Midbrain (tissue), 1 donor: ENCODE measurements at regions not wholly inside any gene's neighbourhood (a gene's known extent, or its start where the extent isn't known, plus 50 kb on each side); places are given as distances from the start of the nearest gene placed in this dataset.
"Not testable (repeated sequence)": the region's sequence is repeated elsewhere in the genome, so short reads cannot be mapped to it uniquely, and the experiment has no call there.

Source experiments
- DNase-seq: peaks from one replicate; lab custom pipeline; 2025; lab: John Stamatoyannopoulos, UW

GRCh38 chr2:236826606-236827156, 257.1 kb downstream of the ACKR3 start:
- DNase-seq = no peak

GRCh38 chr2:236827997-236828396, 257.7 kb upstream of the COPS8 start:
- DNase-seq = no peak

- DNase-seq = no peak
Observed at GRCh38 chr2:236828820-236829219, 256.9 kb upstream of the COPS8 start.

GRCh38 chr2:236830926-236831325, 254.8 kb upstream of the COPS8 start:
- no peak for DNase-seq

GRCh38 chr2:236831698-236832097, 254.0 kb upstream of the COPS8 start:
- no peak for DNase-seq

- DNase-seq = no peak
Observed at GRCh38 chr2:236833501-236834073, 252.1 kb upstream of the COPS8 start.

GRCh38 chr2:236834284-236834683, 251.4 kb upstream of the COPS8 start:
- no peak for DNase-seq

- no peak for DNase-seq
Observed at GRCh38 chr2:236835307-236836024, 250.2 kb upstream of the COPS8 start.

- DNase-seq = not testable (repeated sequence)
Observed at GRCh38 chr2:236836028-236836427, 249.7 kb upstream of the COPS8 start.

GRCh38 chr2:236840215-236840614, 245.5 kb upstream of the COPS8 start:
- DNase-seq = no peak

- no peak for DNase-seq
Observed at GRCh38 chr2:236840857-236841256, 244.8 kb upstream of the COPS8 start.

- no peak for DNase-seq
Observed at GRCh38 chr2:236841389-236841788, 244.3 kb upstream of the COPS8 start.

GRCh38 chr2:236843161-236843968, 242.3 kb upstream of the COPS8 start:
- DNase-seq = no peak

GRCh38 chr2:236844711-236845110, 241.0 kb upstream of the COPS8 start:
- no peak for DNase-seq

- DNase-seq = no peak
Observed at GRCh38 chr2:236847023-236847422, 238.7 kb upstream of the COPS8 start.

GRCh38 chr2:236847538-236848263, 238.0 kb upstream of the COPS8 start:
- no peak for DNase-seq

- DNase-seq = no peak
Observed at GRCh38 chr2:236848501-236848900, 237.2 kb upstream of the COPS8 start.

- no peak for DNase-seq
Observed at GRCh38 chr2:236849508-236849907, 236.2 kb upstream of the COPS8 start.

- DNase-seq = no peak
Observed at GRCh38 chr2:236849940-236850339, 235.7 kb upstream of the COPS8 start.

GRCh38 chr2:236851187-236851586, 234.5 kb upstream of the COPS8 start:
- DNase-seq = no peak

- no peak for DNase-seq
Observed at GRCh38 chr2:236852100-236852976, 233.4 kb upstream of the COPS8 start.
